Natural killer cell (primary cell): ENCODE measurements at regions not wholly inside any gene's neighbourhood (a gene's known extent, or its start where the extent isn't known, plus 50 kb on each side); places are given as distances from the start of the nearest gene placed in this dataset.

Experiments used
- ATAC-seq, 3 donors: fragments of 150-1000 bp in 2 of 3; fragments of 200-7000 bp in 1 of 3; cut with Tn5 transposase; 1 replicate in 1 of 3; 2 replicates in 2 of 3; pipeline ENCODE4 v1.10.0; 2021; ENCODE audit warnings: mild to moderate bottlenecking in 2 of 3, moderate library complexity in 2 of 3
- DNase-seq, 2 donors: peaks; one replicate each; pipeline versions ENCODE4 v3.0.0 to v3.0.0-alpha.2; 2013 to 2021; ENCODE audit warnings: mixed read lengths in 1 of 2
- H3K27ac ChIP-seq: one replicate; pipeline ENCODE4 v1.5.1; 2013; ENCODE audit warnings: mild to moderate bottlenecking, low read length
- H3K27me3 ChIP-seq: one replicate; pipeline ENCODE4 v1.6.1; 2013; ENCODE audit warnings: low read length; ENCODE audit not compliant: control insufficient read depth, insufficient read depth
- H3K36me3 ChIP-seq: one replicate; pipeline ENCODE4 v1.6.1; 2013; ENCODE audit warnings: low read length; ENCODE audit not compliant: control insufficient read depth, insufficient read depth
- H3K4me1 ChIP-seq: one replicate; pipeline ENCODE4 v1.6.1; 2013; ENCODE audit warnings: low read length; ENCODE audit not compliant: control insufficient read depth, insufficient read depth
- H3K4me3 ChIP-seq: one replicate; pipeline ENCODE4 v1.5.1; 2013; ENCODE audit warnings: low read length
- H3K9me3 ChIP-seq: one replicate; pipeline ENCODE4 v1.6.1; 2013; ENCODE audit warnings: low read length; ENCODE audit not compliant: control insufficient read depth, insufficient read depth
- H3K27ac Mint-ChIP-seq, 2 donors: one replicate each; pipeline ENCODE4 v1.8.0; 2022; ENCODE audit warnings: mild to moderate bottlenecking in 2 of 2, mixed read lengths in 2 of 2, moderate library complexity in 1 of 2
- H3K27me3 Mint-ChIP-seq, 2 donors: one replicate each; pipeline ENCODE4 v1.8.0; 2022; ENCODE audit warnings: low read depth in 2 of 2, mixed read lengths in 2 of 2
- H3K36me3 Mint-ChIP-seq: one replicate; pipeline ENCODE4 v1.8.0; 2022; ENCODE audit warnings: mixed read lengths
- H3K4me1 Mint-ChIP-seq, 2 donors: one replicate each; pipeline ENCODE4 v1.8.0; 2022; ENCODE audit warnings: mixed read lengths in 2 of 2
- H3K4me3 Mint-ChIP-seq: one replicate; pipeline ENCODE4 v1.8.0; 2022; ENCODE audit warnings: mild to moderate bottlenecking, moderate library complexity, mixed read lengths
- H3K9me3 Mint-ChIP-seq, 2 donors: one replicate each; pipeline ENCODE4 v1.8.0; 2022; ENCODE audit warnings: mixed read lengths in 2 of 2
- WGBS: methylation state at CpG from one replicate; pipeline ENCODE4 v1.1.7; 2013; ENCODE audit warnings: missing lambda C conversion rate; ENCODE audit not compliant: insufficient coverage; 5-methylcytosine and 5-hydroxymethylcytosine counted together
- intact Hi-C: fragments of 100-400 bp; cut with micrococcal nuclease; formaldehyde crosslinking; loops from one replicate; pipeline ENCODE4 v1.14.2; 2022
- TF ChIP-seq, protein P1 (sequence below): fragments of 200-600 bp; IDR thresholded peaks from one replicate; pipeline ENCODE4 v1.8.0; 2022; ENCODE audit warnings: antibody characterized with exemption

GRCh38 chrX:79645749-79646148, 278.6 kb upstream of the ITM2A start:
- TF ChIP-seq, protein P1, sequence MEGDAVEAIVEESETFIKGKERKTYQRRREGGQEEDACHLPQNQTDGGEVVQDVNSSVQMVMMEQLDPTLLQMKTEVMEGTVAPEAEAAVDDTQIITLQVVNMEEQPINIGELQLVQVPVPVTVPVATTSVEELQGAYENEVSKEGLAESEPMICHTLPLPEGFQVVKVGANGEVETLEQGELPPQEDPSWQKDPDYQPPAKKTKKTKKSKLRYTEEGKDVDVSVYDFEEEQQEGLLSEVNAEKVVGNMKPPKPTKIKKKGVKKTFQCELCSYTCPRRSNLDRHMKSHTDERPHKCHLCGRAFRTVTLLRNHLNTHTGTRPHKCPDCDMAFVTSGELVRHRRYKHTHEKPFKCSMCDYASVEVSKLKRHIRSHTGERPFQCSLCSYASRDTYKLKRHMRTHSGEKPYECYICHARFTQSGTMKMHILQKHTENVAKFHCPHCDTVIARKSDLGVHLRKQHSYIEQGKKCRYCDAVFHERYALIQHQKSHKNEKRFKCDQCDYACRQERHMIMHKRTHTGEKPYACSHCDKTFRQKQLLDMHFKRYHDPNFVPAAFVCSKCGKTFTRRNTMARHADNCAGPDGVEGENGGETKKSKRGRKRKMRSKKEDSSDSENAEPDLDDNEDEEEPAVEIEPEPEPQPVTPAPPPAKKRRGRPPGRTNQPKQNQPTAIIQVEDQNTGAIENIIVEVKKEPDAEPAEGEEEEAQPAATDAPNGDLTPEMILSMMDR: no peak
- no peaks in the 10 kb centered on the region for H3K4me1 Mint-ChIP-seq
- H3K36me3 ChIP-seq: no peaks in the 10 kb centered on the region
- no peak overlapping the region for H3K27ac Mint-ChIP-seq
- no peak overlapping the region for H3K4me3 ChIP-seq
- DNase-seq: no peak
- H3K27me3 ChIP-seq: no peaks in the 10 kb centered on the region
- 100% methylated on average over 1 of the region's 3 CpGs for WGBS
- peaks cover 0 to 10% of the 10 kb centered on the region in 2 donors for H3K27me3 Mint-ChIP-seq
- no peaks in the 10 kb centered on the region for H3K9me3 ChIP-seq
- ATAC-seq: no peak
- no peak overlapping the region for H3K27ac ChIP-seq
- H3K9me3 Mint-ChIP-seq: no peaks in the 10 kb centered on the region
- H3K4me1 ChIP-seq: no peaks in the 10 kb centered on the region
- H3K4me3 Mint-ChIP-seq: no peak overlapping the region
- intact Hi-C loops: no loop called here
- no peaks in the 10 kb centered on the region for H3K36me3 Mint-ChIP-seq

DNA sequence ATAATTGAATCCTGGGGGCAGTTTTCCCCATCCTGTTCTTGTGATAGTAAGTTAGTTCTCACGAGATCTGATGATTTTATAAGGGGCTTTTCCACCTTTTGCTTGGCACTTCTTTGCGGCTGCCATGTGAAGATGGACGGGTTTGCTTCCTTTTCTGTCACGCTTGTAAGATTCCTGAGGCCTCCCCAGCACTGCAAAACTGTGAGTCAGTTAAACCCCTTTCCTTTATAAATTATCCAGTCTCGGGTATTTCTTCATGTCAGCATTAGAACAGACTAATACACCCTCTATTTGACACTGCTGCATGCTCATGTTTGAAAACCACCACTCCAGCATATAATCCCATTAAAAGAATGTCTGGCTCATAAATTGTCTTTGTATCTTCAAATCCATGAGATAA, 264.4 kb upstream of the ITM2A start:
- WGBS: 72% methylated on average over 5 of the region's 5 CpGs
- H3K4me3 Mint-ChIP-seq: no peak overlapping the region
- DNase-seq (no peak), ATAC-seq (no peak)
- Histone ChIP-seq H3K27ac (no peak overlapping the region), H3K4me3 (no peak overlapping the region), H3K9me3 (no peaks in the 10 kb centered on the region), H3K36me3 (no peaks in the 10 kb centered on the region), H3K27me3 (no peaks in the 10 kb centered on the region), H3K4me1 (no peaks in the 10 kb centered on the region)
- H3K9me3 Mint-ChIP-seq: no peaks in the 10 kb centered on the region
- H3K27me3 Mint-ChIP-seq: no peaks in the 10 kb centered on the region
- H3K4me1 Mint-ChIP-seq: no peaks in the 10 kb centered on the region
- H3K27ac Mint-ChIP-seq: no peak overlapping the region
- TF ChIP-seq, protein P1: no peak
- H3K36me3 Mint-ChIP-seq: no peaks in the 10 kb centered on the region
- intact Hi-C loops: no loop called here

DNA sequence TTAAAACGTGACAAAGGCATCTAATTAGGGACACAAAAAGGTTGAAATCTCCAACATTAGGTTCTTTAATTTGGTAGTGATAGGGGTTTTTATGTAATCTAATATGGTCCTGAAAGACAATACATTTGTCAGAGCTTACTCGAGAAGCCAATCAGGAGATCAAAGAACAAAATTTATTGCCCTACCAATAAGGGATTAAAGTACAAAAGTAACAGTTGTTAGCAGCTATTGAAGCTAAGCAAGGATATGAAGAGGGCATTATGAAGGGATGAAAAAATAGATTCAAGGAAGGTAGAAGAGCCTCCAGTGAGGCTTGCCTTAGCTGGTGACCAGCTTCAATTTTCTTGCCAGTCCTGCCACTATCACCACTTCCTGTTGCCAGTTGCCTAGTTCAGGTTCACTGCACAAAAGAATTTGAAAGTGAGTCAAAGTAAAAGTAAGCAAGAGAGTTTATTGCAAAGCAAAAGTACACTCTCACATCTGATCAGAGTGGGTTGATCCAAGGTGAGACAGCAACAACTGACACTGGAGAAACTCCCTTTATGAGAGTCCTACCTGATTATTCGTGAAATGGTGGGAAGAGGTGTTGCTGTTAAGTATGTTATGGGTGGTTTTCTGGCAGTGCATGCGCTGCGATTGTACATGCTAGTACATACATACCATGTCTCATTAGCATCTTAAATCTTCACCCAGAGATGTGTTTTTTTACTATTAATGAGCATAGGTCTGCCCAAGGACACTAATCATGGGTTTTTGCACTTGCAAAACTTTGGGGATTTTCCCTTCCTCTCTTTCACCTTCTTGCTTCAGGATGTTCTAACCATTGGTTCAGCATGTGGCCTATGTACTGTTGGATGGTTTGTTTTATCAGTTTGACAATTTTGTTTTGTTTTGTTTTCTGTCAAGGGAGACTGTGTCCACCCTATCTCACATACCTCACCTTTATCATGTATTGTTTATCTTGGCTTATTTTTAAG, 263.2 kb upstream of the ITM2A start:
- no peak overlapping the region for H3K4me3 Mint-ChIP-seq
- no peaks in the 10 kb centered on the region for H3K36me3 Mint-ChIP-seq
- Histone ChIP-seq H3K9me3 (no peaks in the 10 kb centered on the region), H3K4me3 (no peak overlapping the region), H3K36me3 (no peaks in the 10 kb centered on the region), H3K27me3 (no peaks in the 10 kb centered on the region), H3K27ac (no peak overlapping the region), H3K4me1 (no peaks in the 10 kb centered on the region)
- H3K27me3 Mint-ChIP-seq: no peaks in the 10 kb centered on the region
- H3K27ac Mint-ChIP-seq: no peak overlapping the region
- WGBS: 50% methylated on average over 1 of the region's 5 CpGs
- H3K4me1 Mint-ChIP-seq: no peaks in the 10 kb centered on the region
- intact Hi-C loops: no loop called here
- DNase-seq: no peak
- no peaks in the 10 kb centered on the region for H3K9me3 Mint-ChIP-seq
- TF ChIP-seq, protein P1: no peak
- no peak for ATAC-seq
